ENCODE measurements at regions not wholly inside any gene's neighbourhood (a gene's known extent, or its start where the extent isn't known, plus 50 kb on each side); places are given as distances from the start of the nearest gene placed in this dataset.
A peak's percentile ranks its signal among the peaks of the same experiment; 100 is the strongest.

DNA sequence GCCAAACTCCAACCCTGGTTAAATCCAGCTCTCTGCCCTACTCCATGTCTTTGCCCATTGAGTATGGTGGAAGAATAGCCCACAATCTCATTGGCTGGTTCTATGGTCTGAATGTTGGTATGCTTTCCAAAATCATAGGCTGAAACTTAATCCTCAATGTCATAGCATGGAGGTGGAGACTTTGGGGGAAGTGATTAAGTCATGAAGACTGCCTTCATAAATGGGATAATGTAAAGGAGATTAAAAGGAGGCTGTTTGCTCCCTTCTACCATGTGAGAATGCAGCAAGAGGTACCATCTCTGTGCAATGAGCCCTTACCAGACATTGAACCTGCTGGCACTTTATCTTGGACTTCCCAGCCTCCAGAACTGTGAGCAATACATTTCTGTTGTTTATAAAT, 54.4 kb upstream of the FDX1 start:
- intact Hi-C loops (cut with micrococcal nuclease), result loop anchor here (5.0 kb wide), 2 partner anchors 428 to 857 kb away; no protein-coding TSS in a partner anchor
- POLR2A ChIA-PET (ENCODE audit: partially characterized antibody), result no interaction called here
- peaks cover 0 to 6% (median 5%) of the 10 kb centered on the region in 4 donors for H3K4me1 Mint-ChIP-seq

DNA sequence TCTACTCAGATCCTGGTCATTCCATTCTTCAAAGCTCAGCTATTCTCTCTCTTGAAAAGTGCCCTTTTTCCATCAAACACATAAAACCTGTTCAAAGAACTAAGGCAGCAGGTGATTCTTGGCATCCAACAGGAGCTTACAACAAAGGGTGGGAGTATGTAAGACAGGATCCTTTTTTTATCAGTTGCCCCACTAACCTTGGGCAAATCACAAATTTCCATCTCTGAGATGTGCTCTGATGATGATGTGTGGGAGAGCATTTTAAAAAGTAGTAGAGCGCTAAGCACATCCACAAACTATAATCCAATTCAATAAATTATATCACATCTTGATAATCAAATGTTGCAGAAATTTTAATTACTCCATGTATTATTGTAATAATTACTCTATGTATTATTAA, 53.7 kb upstream of the FDX1 start:
- H3K36me3 Mint-ChIP-seq, result no peaks in the 10 kb centered on the region
- no peak for DNase-seq
- Histone ChIP-seq H3K4me3 (ENCODE audit: low read length in 2 of 2) (no peak overlapping the region), H3K27me3 (ENCODE audit: insufficient read depth, low read length) (no peaks in the 10 kb centered on the region), H3K9me3 (ENCODE audit: control insufficient read depth in 1 of 2, low read length in 2 of 2) (no peaks in the 10 kb centered on the region), H3K4me1 (ENCODE audit: insufficient read depth, low read length) (peaks cover 11% of the 10 kb centered on the region), H3K27ac (ENCODE audit: low read depth, low read length) (no peak overlapping the region), H3K36me3 (ENCODE audit: insufficient read depth, low read length) (no peaks in the 10 kb centered on the region)
- H3K27me3 Mint-ChIP-seq, result no peaks in the 10 kb centered on the region
- ChIA-PET CTCF (ENCODE audit: partially characterized antibody) (interaction anchor here (0.6 to 4.5 kb wide), 8 partner anchors 18 to 356 kb away, joined by 3 to 24 read pairs (median 4); no protein-coding TSS in a partner anchor), POLR2A (ENCODE audit: partially characterized antibody) (no interaction called here)
- no peaks in the 10 kb centered on the region for H3K9me3 Mint-ChIP-seq
- intact Hi-C loops (cut with micrococcal nuclease), result loop anchor here (1.0 to 5.0 kb wide), 4 partner anchors 57 to 856 kb away; no protein-coding TSS in a partner anchor
- H3K4me3 Mint-ChIP-seq, result no peak overlapping the region
- H3K27ac Mint-ChIP-seq, result peak overlapping the region in 1 of 7 donors; percentile 2
- H3K4me1 Mint-ChIP-seq, result peaks cover 0 to 6% (median 5%) of the 10 kb centered on the region in 4 donors

More for the DNA sequence above, 54.4 kb upstream of the FDX1 start:
- Histone ChIP-seq H3K4me3 (ENCODE audit: low read length in 2 of 2) (no peak overlapping the region), H3K27ac (ENCODE audit: low read depth, low read length) (no peak overlapping the region), H3K36me3 (ENCODE audit: insufficient read depth, low read length) (no peaks in the 10 kb centered on the region), H3K9me3 (ENCODE audit: control insufficient read depth in 1 of 2, low read length in 2 of 2) (no peaks in the 10 kb centered on the region), H3K4me1 (ENCODE audit: insufficient read depth, low read length) (peaks cover 9% of the 10 kb centered on the region), H3K27me3 (ENCODE audit: insufficient read depth, low read length) (no peaks in the 10 kb centered on the region)
- Mint-ChIP-seq H3K36me3 (no peaks in the 10 kb centered on the region), H3K27ac (no peak overlapping the region), H3K4me3 (no peak overlapping the region), H3K9me3 (no peaks in the 10 kb centered on the region), H3K27me3 (no peaks in the 10 kb centered on the region)
- DNase-seq, result no peak
- CTCF ChIA-PET (ENCODE audit: partially characterized antibody), result interaction anchor here (0.6 to 4.5 kb wide), 12 partner anchors 18 to 356 kb away, joined by 3 to 24 read pairs (median 4); no protein-coding TSS in a partner anchor

DNA sequence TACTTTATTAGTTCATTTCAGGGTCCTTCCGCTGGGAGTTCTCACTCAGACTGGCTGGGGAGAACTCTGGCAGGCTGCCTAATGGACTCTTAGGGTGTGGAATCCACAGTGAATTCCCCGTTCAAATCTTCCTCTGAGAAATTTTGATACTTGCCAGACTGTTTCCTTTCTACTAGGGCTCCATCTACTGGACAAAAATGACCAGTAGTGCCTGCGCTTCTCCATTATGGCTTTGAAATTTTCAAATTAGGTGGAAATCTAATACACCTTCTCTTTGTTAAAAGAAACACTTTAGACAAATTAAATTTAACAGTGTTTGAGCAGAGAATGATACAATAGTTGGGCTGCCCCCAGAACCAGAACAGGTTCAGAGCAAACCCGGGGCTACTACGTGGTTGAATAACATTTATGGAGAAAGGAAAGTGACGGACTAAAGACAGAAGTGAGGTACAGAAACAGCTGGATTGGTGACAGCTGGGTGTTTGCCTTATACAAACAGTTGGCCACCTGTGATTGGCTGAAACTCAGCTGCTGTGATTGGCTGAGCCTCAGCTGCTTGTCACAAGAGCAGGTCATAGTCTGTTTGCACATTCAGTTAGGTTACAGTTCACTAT, 52.9 kb upstream of the FDX1 start:
- no peaks in the 10 kb centered on the region for H3K36me3 ChIP-seq (ENCODE audit: insufficient read depth, low read length)
- no peak overlapping the region for H3K4me3 Mint-ChIP-seq
- H3K27ac Mint-ChIP-seq, result no peak overlapping the region

DNA sequence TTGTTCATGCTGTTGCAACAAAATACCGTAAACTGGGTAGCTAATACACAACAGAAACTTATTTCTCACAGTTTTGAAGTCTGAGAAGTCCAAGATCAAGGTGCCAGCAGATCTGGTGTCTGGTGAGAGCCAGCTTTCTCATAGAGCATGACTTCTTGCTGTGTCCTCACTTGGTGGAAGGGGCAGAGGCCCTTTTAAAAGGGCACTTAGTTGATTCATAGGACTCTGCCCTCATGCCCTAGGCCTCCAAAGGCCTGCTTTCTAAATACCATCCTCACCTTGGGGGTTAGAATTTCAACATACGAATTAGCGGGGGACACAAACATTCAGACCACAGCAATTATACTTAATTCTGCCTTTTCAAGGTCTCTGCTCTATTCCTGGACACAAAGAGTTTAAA, 52.3 kb upstream of the FDX1 start:
- Mint-ChIP-seq H3K27me3 (no peaks in the 10 kb centered on the region), H3K36me3 (no peaks in the 10 kb centered on the region), H3K4me3 (no peak overlapping the region), H3K4me1 (peaks cover 0 to 7% (median 5%) of the 10 kb centered on the region in 4 donors), H3K9me3 (no peaks in the 10 kb centered on the region), H3K27ac (no peak overlapping the region)
- intact Hi-C loops (cut with micrococcal nuclease), result loop anchor here (5.0 kb wide), 2 partner anchors 430 to 855 kb away; no protein-coding TSS in a partner anchor
- Histone ChIP-seq H3K36me3 (ENCODE audit: insufficient read depth, low read length) (no peaks in the 10 kb centered on the region), H3K4me1 (ENCODE audit: insufficient read depth, low read length) (peaks cover 11% of the 10 kb centered on the region), H3K4me3 (ENCODE audit: low read length in 2 of 2) (no peak overlapping the region), H3K9me3 (ENCODE audit: control insufficient read depth in 1 of 2, low read length in 2 of 2) (no peaks in the 10 kb centered on the region), H3K27me3 (ENCODE audit: insufficient read depth, low read length) (no peaks in the 10 kb centered on the region), H3K27ac (ENCODE audit: low read depth, low read length) (no peak overlapping the region)
- ChIA-PET POLR2A (ENCODE audit: partially characterized antibody) (interaction anchor here (1.1 kb wide), 1 partner anchor 52 kb away, joined by 4 read pairs; the partner anchor contains the start of gene FDX1), CTCF (ENCODE audit: partially characterized antibody) (interaction anchor here (0.6 to 3.4 kb wide), 21 partner anchors 9 to 1680 kb away, joined by 3 to 53 read pairs (median 3); partner anchors contain the start of gene FDX1)
- DNase-seq, result no peak

More for the DNA sequence above, 52.9 kb upstream of the FDX1 start:
- Mint-ChIP-seq H3K36me3 (no peaks in the 10 kb centered on the region), H3K9me3 (no peaks in the 10 kb centered on the region), H3K27me3 (no peaks in the 10 kb centered on the region), H3K4me1 (peaks cover 0 to 6% (median 5%) of the 10 kb centered on the region in 4 donors)
- H3K27me3 ChIP-seq (ENCODE audit: insufficient read depth, low read length), result no peaks in the 10 kb centered on the region
- intact Hi-C loops (cut with micrococcal nuclease), result loop anchor here (1.0 to 5.0 kb wide), 4 partner anchors 56 to 855 kb away; no protein-coding TSS in a partner anchor
- no peak overlapping the region for H3K27ac ChIP-seq (ENCODE audit: low read depth, low read length)
- no peak overlapping the region for H3K4me3 ChIP-seq (ENCODE audit: low read length in 2 of 2)
- CTCF ChIA-PET (ENCODE audit: partially characterized antibody), result interaction anchor here (0.6 to 3.4 kb wide), 20 partner anchors 9 to 1680 kb away, joined by 3 to 53 read pairs (median 3); partner anchors contain the start of gene FDX1
- H3K9me3 ChIP-seq (ENCODE audit: control insufficient read depth in 1 of 2, low read length in 2 of 2), result no peaks in the 10 kb centered on the region
- DNase-seq, result peak in 4 of 5 donors; percentile 30 to 40 (median 38)
- POLR2A ChIA-PET (ENCODE audit: partially characterized antibody), result interaction anchor here (1.1 kb wide), 1 partner anchor 53 kb away, joined by 4 read pairs; the partner anchor contains the start of gene FDX1
- peaks cover 11% of the 10 kb centered on the region for H3K4me1 ChIP-seq (ENCODE audit: insufficient read depth, low read length)

DNA sequence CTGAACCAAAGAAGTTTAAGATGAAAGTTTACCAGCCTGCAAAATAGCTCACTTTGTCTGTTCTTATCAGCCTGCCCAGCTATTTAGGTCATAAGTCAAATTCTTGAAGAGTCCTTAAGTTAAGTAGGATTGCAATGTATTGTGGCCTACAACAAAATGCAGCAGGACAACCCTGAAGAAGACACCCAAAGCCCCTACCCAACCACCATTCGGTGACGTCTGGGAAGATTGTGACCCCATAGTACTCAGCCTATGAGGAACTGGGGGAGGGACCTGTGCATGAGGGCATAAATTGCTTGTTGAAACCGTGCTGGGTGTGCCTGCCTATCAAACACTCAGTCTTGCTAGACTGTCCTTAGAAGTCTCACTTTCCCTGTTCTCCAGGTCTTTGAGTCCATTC, 50.5 kb upstream of the FDX1 start:
- Histone ChIP-seq H3K4me1 (ENCODE audit: insufficient read depth, low read length) (peaks cover 11% of the 10 kb centered on the region), H3K36me3 (ENCODE audit: insufficient read depth, low read length) (no peaks in the 10 kb centered on the region), H3K27me3 (ENCODE audit: insufficient read depth, low read length) (no peaks in the 10 kb centered on the region), H3K27ac (ENCODE audit: low read depth, low read length) (no peak overlapping the region), H3K4me3 (ENCODE audit: low read length in 2 of 2) (no peak overlapping the region), H3K9me3 (ENCODE audit: control insufficient read depth in 1 of 2, low read length in 2 of 2) (no peaks in the 10 kb centered on the region)
- Mint-ChIP-seq H3K9me3 (peaks cover 0 to 2% (median 0%) of the 10 kb centered on the region in 8 donors), H3K4me3 (no peak overlapping the region), H3K36me3 (no peaks in the 10 kb centered on the region), H3K27ac (no peak overlapping the region), H3K4me1 (peaks cover 0 to 6% (median 5%) of the 10 kb centered on the region in 4 donors), H3K27me3 (no peaks in the 10 kb centered on the region)
- POLR2A ChIA-PET (ENCODE audit: partially characterized antibody), result no interaction called here
- intact Hi-C loops (cut with micrococcal nuclease), result loop anchor here (5.0 kb wide), 2 partner anchors 432 to 853 kb away; no protein-coding TSS in a partner anchor
- DNase-seq, result no peak
- CTCF ChIA-PET (ENCODE audit: partially characterized antibody), result interaction anchor here (3.1 to 3.4 kb wide), 2 partner anchors 53 to 178 kb away, joined by 47 to 53 read pairs; partner anchors contain the start of gene FDX1

DNA sequence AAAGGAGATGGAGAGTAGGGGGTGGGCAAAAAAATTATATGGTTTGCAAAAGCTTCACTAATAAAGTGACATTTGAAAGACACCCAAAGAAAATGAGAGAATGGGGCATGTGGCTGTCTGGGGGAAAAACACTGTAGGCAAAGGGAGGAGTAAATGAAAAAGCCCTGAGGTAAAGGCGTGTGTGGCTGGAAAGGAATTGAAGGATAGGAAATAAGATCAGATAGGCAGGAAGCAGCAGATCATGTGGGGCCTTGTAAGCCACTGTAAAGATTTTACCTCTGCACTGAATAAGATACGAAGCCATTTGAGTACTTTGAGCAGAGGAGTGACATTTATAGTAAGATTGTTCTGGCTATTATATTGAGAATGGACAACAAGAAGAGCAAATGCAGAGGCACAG, 49.8 kb upstream of the FDX1 start:
- no peaks in the 10 kb centered on the region for H3K36me3 Mint-ChIP-seq
- ChIA-PET CTCF (ENCODE audit: partially characterized antibody) (interaction anchor here (1.9 to 3.4 kb wide), 2 partner anchors 179 kb away, joined by 9 to 47 read pairs; no protein-coding TSS in a partner anchor), POLR2A (ENCODE audit: partially characterized antibody) (no interaction called here)
- Histone ChIP-seq H3K36me3 (ENCODE audit: insufficient read depth, low read length) (no peaks in the 10 kb centered on the region), H3K27ac (ENCODE audit: low read depth, low read length) (no peak overlapping the region), H3K27me3 (ENCODE audit: insufficient read depth, low read length) (no peaks in the 10 kb centered on the region), H3K9me3 (ENCODE audit: control insufficient read depth in 1 of 2, low read length in 2 of 2) (no peaks in the 10 kb centered on the region), H3K4me1 (ENCODE audit: insufficient read depth, low read length) (peaks cover 11% of the 10 kb centered on the region), H3K4me3 (ENCODE audit: low read length in 2 of 2) (no peak overlapping the region)
- H3K27ac Mint-ChIP-seq, result no peak overlapping the region
- no peak overlapping the region for H3K4me3 Mint-ChIP-seq
- DNase-seq, result no peak
- intact Hi-C loops (cut with micrococcal nuclease), result loop anchor here (5.0 kb wide), 2 partner anchors 433 to 852 kb away; no protein-coding TSS in a partner anchor
- no peaks in the 10 kb centered on the region for H3K27me3 Mint-ChIP-seq
- peaks cover 0 to 2% (median 0%) of the 10 kb centered on the region in 8 donors for H3K9me3 Mint-ChIP-seq
- H3K4me1 Mint-ChIP-seq, result peaks cover 0 to 6% (median 5%) of the 10 kb centered on the region in 4 donors
